GM23248 (cell line): ENCODE measurements at regions not wholly inside any gene's neighbourhood (a gene's known extent, or its start where the extent isn't known, plus 50 kb on each side); places are given as distances from the start of the nearest gene placed in this dataset.
"Not testable (repeated sequence)": the region's sequence is repeated elsewhere in the genome, so short reads cannot be mapped to it uniquely, and the experiment has no call there.

Experiments
- DNase-seq: peaks from one replicate; pipeline ENCODE4 v3.0.0-alpha.2; 2015
- H2AFZ ChIP-seq: fragments of 200-600 bp; sonication (generic); 2 replicates; pipeline ENCODE4 v1.6.1; 2016; ENCODE audit warnings: antibody characterized with exemption
- H3F3A ChIP-seq: fragments of 200-600 bp; sonication (generic); 2 replicates; pipeline ENCODE4 v1.6.1; 2016; ENCODE audit warnings: mild to moderate bottlenecking, antibody characterized with exemption, mixed run types; ENCODE audit not compliant: insufficient read depth
- H3K27ac ChIP-seq: fragments of 200-600 bp; sonication (generic); 2 replicates; pipeline ENCODE4 v1.5.1; 2016; ENCODE audit warnings: mild to moderate bottlenecking
- H3K27me3 ChIP-seq: fragments of 200-600 bp; sonication (generic); replicated peaks from 2 replicates; pipeline ENCODE4 v1.6.1; 2016; ENCODE audit warnings: mild to moderate bottlenecking; ENCODE audit not compliant: insufficient read depth
- H3K36me3 ChIP-seq: fragments of 200-600 bp; sonication (generic); 2 replicates; pipeline ENCODE4 v1.6.1; 2016; ENCODE audit warnings: low read depth, mild to moderate bottlenecking
- H3K4me1 ChIP-seq: fragments of 200-600 bp; sonication (generic); 2 replicates; pipeline ENCODE4 v1.6.1; 2016; ENCODE audit warnings: mild to moderate bottlenecking; ENCODE audit not compliant: insufficient read depth
- H3K4me2 ChIP-seq: fragments of 200-600 bp; sonication (generic); one replicate; pipeline ENCODE4 v1.6.1; 2016; ENCODE audit warnings: mild to moderate bottlenecking; ENCODE audit not compliant: unreplicated experiment
- H3K4me3 ChIP-seq: fragments of 200-600 bp; sonication (generic); 2 replicates; pipeline ENCODE4 v1.5.1; 2016; ENCODE audit warnings: mild to moderate bottlenecking
- H3K79me2 ChIP-seq: fragments of 200-600 bp; sonication (generic); 2 replicates; pipeline ENCODE4 v1.6.1; 2016; ENCODE audit warnings: mild to moderate bottlenecking; ENCODE audit not compliant: insufficient read depth
- H3K9ac ChIP-seq: fragments of 200-600 bp; sonication (generic); 2 replicates; pipeline ENCODE4 v1.6.1; 2016; ENCODE audit warnings: mild to moderate bottlenecking
- H3K9me2 ChIP-seq: fragments of 200-600 bp; sonication (generic); 2 replicates; pipeline ENCODE4 v1.6.1; 2016; ENCODE audit warnings: mixed run types, mild to moderate bottlenecking, moderate library complexity; ENCODE audit not compliant: insufficient read depth
- H3K9me3 ChIP-seq: fragments of 200-600 bp; sonication (generic); one replicate; pipeline ENCODE4 v1.6.1; 2017; ENCODE audit warnings: low read depth
- H4K20me1 ChIP-seq: fragments of 200-600 bp; sonication (generic); 2 replicates; pipeline ENCODE4 v1.6.0; 2016; ENCODE audit not compliant: insufficient read depth
- EZH2 ChIP-seq: fragments of 200-600 bp; sonication (generic); IDR thresholded peaks from 2 replicates; pipeline ENCODE4 v1.6.1; 2018; ENCODE audit warnings: antibody characterized with exemption, mild to moderate bottlenecking; ENCODE audit not compliant: insufficient read depth, poor library complexity, severe bottlenecking
- EZH2phosphoT487 ChIP-seq: fragments of 200-600 bp; sonication (generic); IDR thresholded peaks from 2 replicates; pipeline ENCODE4 v1.6.1; 2018; ENCODE audit warnings: antibody characterized with exemption, moderate library complexity, mild to moderate bottlenecking, low read depth; ENCODE audit not compliant: insufficient read depth
- WGBS, 2 experiments: methylation state at CpG; one replicate each; pipeline ENCODE4 v1.1.6; 2015 to 2017; ENCODE audit warnings: low lambda C conversion rate in 2 of 2, low coverage in 1 of 2; ENCODE audit errors: missing lambda C conversion rate in 2 of 2; 5-methylcytosine and 5-hydroxymethylcytosine counted together
- in situ Hi-C: fragments of 300-500 bp; cut with MboI; formaldehyde crosslinking; loops from 2 replicates; pipeline ENCODE4 v1.15.0; 2020

DNA sequence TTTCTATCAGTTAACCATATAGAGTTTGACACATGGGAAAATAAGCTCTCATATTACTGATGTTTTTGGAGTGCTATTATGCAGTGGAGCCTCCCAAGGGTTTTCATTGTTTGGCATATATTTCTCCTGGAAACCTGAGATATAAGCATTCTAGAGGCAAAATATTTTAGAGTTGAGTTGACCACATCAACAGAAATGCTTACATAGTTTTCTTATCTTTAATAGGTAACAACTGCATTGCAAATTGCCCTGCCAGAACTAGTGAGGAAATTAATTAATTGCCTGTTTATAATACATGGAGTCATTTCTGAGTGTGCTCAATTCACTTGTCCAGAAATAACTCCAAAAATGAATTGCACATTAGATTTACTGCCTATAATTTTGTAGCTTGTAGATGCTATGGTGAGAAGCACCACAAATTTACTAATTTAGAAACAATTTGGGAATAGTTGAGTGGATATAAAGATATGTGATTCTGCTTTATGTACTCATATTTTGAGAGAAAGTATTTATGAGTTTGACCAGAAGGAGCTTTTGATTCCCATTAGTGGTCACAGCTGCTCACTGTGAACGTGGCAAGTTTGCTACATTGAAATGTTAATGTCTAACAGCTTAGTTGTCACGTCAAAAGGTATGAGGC lies 288.7 kb downstream of the CD109 start:
- Histone ChIP-seq H3K36me3 (no peaks in the 10 kb centered on the region), H3K9me3 (no peaks in the 10 kb centered on the region), H3K27me3 (no peaks in the 10 kb centered on the region), H3K4me2 (peak overlapping the region; percentile 50), H3F3A (peaks cover 44% of the 10 kb centered on the region), H3K79me2 (no peaks in the 10 kb centered on the region), H2AFZ (no peak overlapping the region), H3K4me3 (no peak overlapping the region), H3K9me2 (no peaks in the 10 kb centered on the region), H3K9ac (no peak overlapping the region), H3K4me1 (peaks cover 42% of the 10 kb centered on the region), H3K27ac (peak overlapping the region; percentile 53), H4K20me1 (no peaks in the 10 kb centered on the region)
- 18 to 19% methylated on average over 2 of the region's 2 CpGs for WGBS, 2 experiments
- peak; percentile 39 for DNase-seq
- in situ Hi-C loops = loop anchor here (25.0 kb wide), 1 partner anchor 1228 kb away; the partner anchor contains the start of gene COL12A1
- TF ChIP-seq EZH2 = no peak
- no peak for TF ChIP-seq EZH2phosphoT487

DNA sequence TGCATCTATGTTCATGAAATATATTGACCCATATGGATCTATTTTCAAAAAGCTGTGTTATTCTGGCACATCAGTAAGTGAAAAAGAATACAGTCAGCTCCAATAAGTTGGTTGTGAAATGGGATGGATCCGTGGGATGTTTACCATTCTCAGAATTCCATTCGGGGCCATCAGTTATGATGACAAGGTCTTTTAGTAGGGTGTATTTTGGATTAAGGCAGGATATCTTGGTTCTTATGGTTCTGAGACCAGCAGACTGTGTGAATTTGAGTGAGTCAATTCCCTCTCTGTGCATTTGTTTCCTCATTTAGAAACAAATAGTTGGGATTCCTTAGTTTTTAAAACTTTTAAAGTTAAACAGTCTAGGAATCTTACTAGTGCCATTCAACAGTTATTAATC lies 287.4 kb downstream of the CD109 start:
- Histone ChIP-seq H3K9ac (no peak overlapping the region), H3K4me1 (peaks cover 42% of the 10 kb centered on the region), H3K27ac (peak overlapping the region; percentile 53), H3F3A (peaks cover 44% of the 10 kb centered on the region), H2AFZ (0 out of 2 replicates have a peak overlapping the region, but pooled peaks have one; percentile 7), H3K9me2 (no peaks in the 10 kb centered on the region), H3K36me3 (no peaks in the 10 kb centered on the region), H3K79me2 (no peaks in the 10 kb centered on the region), H3K9me3 (no peaks in the 10 kb centered on the region), H3K4me2 (peak overlapping the region; percentile 50), H4K20me1 (no peaks in the 10 kb centered on the region), H3K4me3 (peak overlapping the region; percentile 7; the same call in 1 of the 2 replicates), H3K27me3 (no peaks in the 10 kb centered on the region)
- peak; percentile 81 for DNase-seq
- TF ChIP-seq EZH2phosphoT487 = no peak
- TF ChIP-seq EZH2 = no peak
- in situ Hi-C loops = loop anchor here (25.0 kb wide), 1 partner anchor 1229 kb away; the partner anchor contains the start of gene COL12A1
- WGBS, 2 experiments = 0 to 2% methylated on average over 2 of the region's 2 CpGs

DNA sequence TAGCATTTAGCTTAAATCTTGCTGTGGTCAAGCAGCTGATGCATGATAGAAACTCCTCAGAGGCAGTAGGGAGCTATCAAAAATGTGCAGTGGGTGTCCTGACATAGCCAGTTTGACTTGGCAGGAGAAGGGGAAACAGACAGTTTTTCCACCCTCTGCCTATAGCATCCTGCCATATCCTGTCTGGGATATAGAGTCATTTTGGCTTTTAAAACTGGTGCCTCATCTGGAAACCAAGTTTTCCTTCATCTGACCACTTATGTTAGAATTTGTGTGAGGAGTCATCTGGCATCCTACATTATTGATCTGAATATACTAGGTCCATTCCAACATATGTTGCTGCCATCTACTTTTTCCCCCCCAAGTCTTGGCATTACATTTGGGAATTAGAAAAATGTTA lies 284.1 kb downstream of the CD109 start:
- no peak for DNase-seq
- no peak for TF ChIP-seq EZH2

DNA sequence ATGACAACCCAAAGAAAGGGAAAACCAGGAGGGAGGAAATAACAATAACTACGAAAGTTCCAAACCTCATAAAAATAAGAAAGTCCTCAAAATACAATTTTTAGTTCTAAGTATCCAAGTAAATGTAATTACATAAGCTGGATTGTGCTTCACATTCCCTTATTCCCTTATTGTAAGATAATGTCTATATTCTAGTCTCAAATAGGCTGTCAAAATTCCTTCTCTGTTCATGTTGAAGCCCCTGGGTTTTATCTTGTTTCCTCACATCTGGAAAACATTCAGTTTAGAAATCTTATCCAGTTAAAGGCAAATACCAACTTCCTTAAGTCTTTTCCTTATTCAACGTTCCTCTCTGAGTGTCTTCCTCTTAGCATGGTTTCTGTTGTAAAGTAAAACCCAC lies 282.3 kb downstream of the CD109 start:
- peaks cover 6% of the 10 kb centered on the region for H3F3A ChIP-seq
- in situ Hi-C loops = loop anchor here (25.0 kb wide), 1 partner anchor 1234 kb away; the partner anchor contains the start of gene COL12A1
- H3K4me2 ChIP-seq = no peak overlapping the region
- TF ChIP-seq EZH2phosphoT487 = no peak
- TF ChIP-seq EZH2 = no peak
- H3K36me3 ChIP-seq = no peaks in the 10 kb centered on the region
- no peaks in the 10 kb centered on the region for H3K27me3 ChIP-seq
- peaks cover 8% of the 10 kb centered on the region for H3K4me1 ChIP-seq
- no peaks in the 10 kb centered on the region for H3K9me2 ChIP-seq
- no peaks in the 10 kb centered on the region for H4K20me1 ChIP-seq
- H3K27ac ChIP-seq = no peak overlapping the region
- no peaks in the 10 kb centered on the region for H3K79me2 ChIP-seq
- no peak overlapping the region for H3K9ac ChIP-seq
- WGBS, 2 experiments = 57 to 63% methylated on average over 2 of the region's 2 CpGs
- peaks cover 4% of the 10 kb centered on the region for H3K9me3 ChIP-seq
- DNase-seq = no peak
- H2AFZ ChIP-seq = no peak overlapping the region
- no peak overlapping the region for H3K4me3 ChIP-seq

More for the DNA sequence above, 284.1 kb downstream of the CD109 start:
- no peaks in the 10 kb centered on the region for H3K27me3 ChIP-seq
- H3K9me2 ChIP-seq = no peaks in the 10 kb centered on the region
- no peaks in the 10 kb centered on the region for H4K20me1 ChIP-seq
- peaks cover 26% of the 10 kb centered on the region for H3K4me1 ChIP-seq
- H3K9me3 ChIP-seq = peaks cover 4% of the 10 kb centered on the region
- no peak overlapping the region for H3K4me3 ChIP-seq
- H3K79me2 ChIP-seq = no peaks in the 10 kb centered on the region
- no peaks in the 10 kb centered on the region for H3K36me3 ChIP-seq
- H3K9ac ChIP-seq = no peak overlapping the region
- H3K27ac ChIP-seq = no peak overlapping the region
- in situ Hi-C loops = loop anchor here (25.0 kb wide), 1 partner anchor 1232 kb away; the partner anchor contains the start of gene COL12A1
- no peak overlapping the region for H3K4me2 ChIP-seq
- peaks cover 24% of the 10 kb centered on the region for H3F3A ChIP-seq
- H2AFZ ChIP-seq = no peak overlapping the region

DNA sequence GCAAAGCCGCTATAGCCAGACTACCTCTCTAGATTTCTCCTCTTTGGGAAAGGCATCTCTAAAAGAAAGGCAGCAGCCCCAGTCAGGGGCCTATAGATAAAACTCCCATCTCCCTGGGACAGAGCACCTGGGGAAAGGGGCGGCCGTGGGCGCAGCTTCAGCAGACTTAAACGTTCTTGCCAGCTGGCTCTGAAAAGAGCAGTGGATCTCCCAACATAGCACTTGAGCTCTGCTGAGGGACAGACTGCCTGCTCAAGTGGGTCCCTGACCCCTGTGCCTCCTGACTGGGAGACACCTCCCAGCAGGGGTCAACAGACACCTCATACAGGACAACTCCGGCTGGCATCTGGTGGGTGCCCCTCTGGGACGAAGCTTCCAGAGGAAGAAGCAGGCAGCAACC lies 276.5 kb downstream of the CD109 start:
- peaks cover 15% of the 10 kb centered on the region; the same call in 1 of the 2 replicates for H3K4me1 ChIP-seq
- H3K36me3 ChIP-seq, in situ Hi-C loops, DNase-seq, H3F3A ChIP-seq, H3K9me2 ChIP-seq, H3K79me2 ChIP-seq, H3K4me2 ChIP-seq, H3K27ac ChIP-seq, H3K4me3 ChIP-seq, H4K20me1 ChIP-seq, H2AFZ ChIP-seq, H3K9me3 ChIP-seq, H3K9ac ChIP-seq, H3K27me3 ChIP-seq: not testable (repeated sequence)
- 93 to 98% methylated on average over 4 to 7 of the region's 7 CpGs for WGBS, 2 experiments
